ENCODE measurements at regions not wholly inside any gene's neighbourhood (a gene's known extent, or its start where the extent isn't known, plus 50 kb on each side); places are given as distances from the start of the nearest gene placed in this dataset.

DNA sequence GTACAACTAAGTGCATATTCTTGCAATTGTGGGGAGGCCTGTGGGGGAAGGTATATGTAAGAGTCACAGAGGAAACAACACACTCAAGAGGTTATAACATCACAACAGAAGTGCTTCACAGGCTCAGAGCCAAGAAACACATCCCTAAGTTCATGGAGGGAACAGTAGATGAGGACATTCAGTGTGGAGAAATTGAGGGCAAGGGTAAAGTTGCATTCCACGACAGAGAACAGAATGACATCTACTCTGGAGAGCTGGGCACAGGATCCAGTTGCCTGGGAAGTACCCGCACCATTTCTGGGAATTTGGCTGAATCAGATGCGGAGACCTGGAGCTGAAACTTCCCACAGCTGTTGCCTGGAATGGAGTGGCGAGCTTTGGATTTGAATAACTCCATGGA, 197.2 kb downstream of the NXNL2 start:
- no peaks in the 10 kb centered on the region for H3K36me3 Mint-ChIP-seq (ENCODE audit: low read depth)
- no peak overlapping the region for H3K27ac Mint-ChIP-seq
- ChIA-PET POLR2A (no interaction called here), CTCF (no interaction called here)
- DNase-seq, result no peak
- intact Hi-C loops (cut with micrococcal nuclease), result no loop called here
- TF ChIP-seq, protein P1, sequence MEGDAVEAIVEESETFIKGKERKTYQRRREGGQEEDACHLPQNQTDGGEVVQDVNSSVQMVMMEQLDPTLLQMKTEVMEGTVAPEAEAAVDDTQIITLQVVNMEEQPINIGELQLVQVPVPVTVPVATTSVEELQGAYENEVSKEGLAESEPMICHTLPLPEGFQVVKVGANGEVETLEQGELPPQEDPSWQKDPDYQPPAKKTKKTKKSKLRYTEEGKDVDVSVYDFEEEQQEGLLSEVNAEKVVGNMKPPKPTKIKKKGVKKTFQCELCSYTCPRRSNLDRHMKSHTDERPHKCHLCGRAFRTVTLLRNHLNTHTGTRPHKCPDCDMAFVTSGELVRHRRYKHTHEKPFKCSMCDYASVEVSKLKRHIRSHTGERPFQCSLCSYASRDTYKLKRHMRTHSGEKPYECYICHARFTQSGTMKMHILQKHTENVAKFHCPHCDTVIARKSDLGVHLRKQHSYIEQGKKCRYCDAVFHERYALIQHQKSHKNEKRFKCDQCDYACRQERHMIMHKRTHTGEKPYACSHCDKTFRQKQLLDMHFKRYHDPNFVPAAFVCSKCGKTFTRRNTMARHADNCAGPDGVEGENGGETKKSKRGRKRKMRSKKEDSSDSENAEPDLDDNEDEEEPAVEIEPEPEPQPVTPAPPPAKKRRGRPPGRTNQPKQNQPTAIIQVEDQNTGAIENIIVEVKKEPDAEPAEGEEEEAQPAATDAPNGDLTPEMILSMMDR (IDR thresholded peaks at IDR 0.05), result no peak
- no peak overlapping the region for H3K4me3 Mint-ChIP-seq
- no peaks in the 10 kb centered on the region for H3K9me3 Mint-ChIP-seq
- no peaks in the 10 kb centered on the region for H3K4me1 Mint-ChIP-seq
- ATAC-seq (ENCODE audit: low read depth), result no peak
- H3K27me3 Mint-ChIP-seq, result peaks cover 3% of the 10 kb centered on the region

DNA sequence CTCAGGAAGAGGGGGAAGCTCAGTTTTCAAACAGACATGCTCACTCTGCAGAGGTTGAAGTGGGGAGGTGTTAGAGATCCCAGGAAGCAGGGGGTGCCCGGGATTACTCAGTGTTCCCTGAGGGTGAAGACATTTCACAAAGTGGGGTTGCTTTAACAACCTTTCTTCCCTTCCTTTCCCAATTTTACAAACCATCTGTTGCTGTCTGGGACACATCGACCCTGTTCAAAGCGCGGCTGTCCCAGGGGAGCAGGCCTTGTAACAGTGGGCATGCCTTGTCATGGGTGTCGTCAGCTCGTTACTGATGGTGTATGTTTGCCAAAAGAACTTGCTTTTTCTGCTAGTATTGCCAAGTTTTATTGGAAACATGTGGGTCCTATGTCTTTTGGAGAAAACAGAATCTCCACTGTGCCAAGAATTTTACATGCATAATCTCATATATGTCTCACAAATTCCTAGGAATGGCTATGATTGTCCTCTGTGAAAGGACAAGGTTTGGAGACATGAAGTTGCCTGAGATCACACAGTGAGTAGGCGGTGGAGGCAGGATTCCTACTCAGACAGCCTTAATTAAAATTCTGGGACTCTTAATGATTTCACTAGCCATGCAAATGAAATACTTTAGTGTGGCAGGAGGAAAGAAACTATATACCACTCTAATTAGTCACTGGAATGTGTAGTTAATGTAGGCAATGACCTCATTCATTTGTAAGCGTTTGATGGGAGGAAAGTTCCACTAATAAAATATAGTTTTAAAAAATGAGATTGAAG, 198.9 kb downstream of the NXNL2 start:
- no peak overlapping the region for H3K4me3 Mint-ChIP-seq
- H3K27me3 Mint-ChIP-seq, result peaks cover 3% of the 10 kb centered on the region
- no peak overlapping the region for H3K27ac Mint-ChIP-seq
- TF ChIP-seq, protein P1 (IDR thresholded peaks at IDR 0.05), result no peak
- POLR2A ChIA-PET, result no interaction called here
- ATAC-seq (ENCODE audit: low read depth), result no peak
- H3K36me3 Mint-ChIP-seq (ENCODE audit: low read depth), result no peaks in the 10 kb centered on the region
- DNase-seq, result no peak
- intact Hi-C loops (cut with micrococcal nuclease), result no loop called here
- CTCF ChIA-PET, result no interaction called here
- no peaks in the 10 kb centered on the region for H3K9me3 Mint-ChIP-seq
- no peaks in the 10 kb centered on the region for H3K4me1 Mint-ChIP-seq

DNA sequence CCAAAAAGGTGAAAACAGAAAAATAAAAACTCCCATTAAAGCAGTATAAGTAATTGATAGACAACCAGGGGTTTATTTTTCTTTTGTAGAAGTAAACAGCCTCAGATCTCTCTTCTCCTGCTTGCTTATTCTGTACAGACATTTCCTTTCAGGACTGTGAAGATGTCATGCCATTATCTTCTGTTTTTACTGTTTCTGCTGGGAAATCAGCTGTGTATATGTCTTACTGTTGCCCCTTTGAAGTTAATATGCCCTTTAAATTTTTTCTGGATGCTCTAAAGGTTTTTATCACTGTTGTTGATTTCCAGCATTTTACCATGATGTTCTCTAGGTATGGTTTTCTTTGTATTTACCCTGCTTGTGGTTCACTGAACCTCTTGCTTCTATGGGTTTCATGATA, 199.5 kb downstream of the NXNL2 start:
- ChIA-PET CTCF (no interaction called here), POLR2A (no interaction called here)
- Mint-ChIP-seq H3K4me1 (no peaks in the 10 kb centered on the region), H3K4me3 (no peak overlapping the region), H3K36me3 (ENCODE audit: low read depth) (no peaks in the 10 kb centered on the region), H3K9me3 (no peaks in the 10 kb centered on the region), H3K27ac (no peak overlapping the region), H3K27me3 (peaks cover 3% of the 10 kb centered on the region)
- TF ChIP-seq, protein P1 (IDR thresholded peaks at IDR 0.05), result no peak
- intact Hi-C loops (cut with micrococcal nuclease), result no loop called here
- DNase-seq, result no peak
- ATAC-seq (ENCODE audit: low read depth), result no peak

DNA sequence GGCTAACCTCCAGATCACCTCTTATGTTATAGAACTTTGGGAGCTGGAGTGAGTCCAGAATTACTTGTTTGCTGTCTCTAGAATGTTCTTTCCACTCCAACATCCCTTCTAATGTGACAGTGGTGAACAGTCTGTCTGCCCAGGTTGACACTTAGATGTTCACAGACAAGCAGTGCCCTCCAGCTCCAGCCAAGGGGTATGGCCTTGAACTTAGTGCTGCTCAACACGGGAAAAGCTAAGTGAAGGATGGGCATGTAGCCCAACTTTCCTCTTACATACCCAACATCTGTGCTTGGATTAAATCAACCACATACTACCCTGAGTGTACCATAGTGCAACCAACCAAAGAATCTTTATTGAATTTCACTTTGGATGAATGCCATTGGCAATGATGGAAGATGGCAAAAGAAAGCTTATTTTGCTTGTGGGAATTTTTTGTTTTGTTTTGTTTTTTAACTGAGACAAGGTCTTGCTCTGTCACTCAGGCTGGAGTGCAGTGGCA, 201.2 kb downstream of the NXNL2 start:
- H3K4me1 Mint-ChIP-seq, result no peaks in the 10 kb centered on the region
- intact Hi-C loops (cut with micrococcal nuclease), result no loop called here
- peaks cover 5% of the 10 kb centered on the region for H3K27me3 Mint-ChIP-seq
- H3K36me3 Mint-ChIP-seq (ENCODE audit: low read depth), result no peaks in the 10 kb centered on the region
- H3K27ac Mint-ChIP-seq, result no peak overlapping the region
- ChIA-PET POLR2A (no interaction called here), CTCF (no interaction called here)
- no peak overlapping the region for H3K4me3 Mint-ChIP-seq
- TF ChIP-seq, protein P1 (IDR thresholded peaks at IDR 0.05), result no peak
- DNase-seq (no peak), ATAC-seq (ENCODE audit: low read depth) (no peak)
- H3K9me3 Mint-ChIP-seq, result no peaks in the 10 kb centered on the region

DNA sequence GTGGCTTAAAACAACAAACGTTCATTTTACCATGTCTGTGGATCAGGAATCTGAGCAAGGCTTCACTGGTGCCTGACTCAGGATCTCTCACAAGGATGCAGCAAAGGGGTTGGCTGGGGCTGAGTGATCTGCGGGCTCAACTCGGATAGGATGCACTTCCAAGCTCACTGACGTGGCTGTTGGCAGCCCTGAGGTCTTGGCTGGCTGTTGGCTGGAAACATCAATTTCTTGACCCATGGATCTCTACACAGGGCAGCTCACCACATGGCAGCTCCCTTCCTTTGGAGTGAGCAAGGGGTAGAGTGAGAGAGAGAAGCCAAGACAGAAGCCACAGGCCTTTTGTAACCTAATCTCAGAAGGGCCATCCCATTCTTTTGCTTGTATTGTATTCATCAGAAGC, 202.1 kb downstream of the NXNL2 start:
- H3K36me3 Mint-ChIP-seq (ENCODE audit: low read depth), result no peaks in the 10 kb centered on the region
- no peaks in the 10 kb centered on the region for H3K4me1 Mint-ChIP-seq
- H3K4me3 Mint-ChIP-seq, result no peak overlapping the region
- intact Hi-C loops (cut with micrococcal nuclease), result no loop called here
- H3K9me3 Mint-ChIP-seq, result no peaks in the 10 kb centered on the region
- ChIA-PET POLR2A (no interaction called here), CTCF (no interaction called here)
- DNase-seq (no peak), ATAC-seq (ENCODE audit: low read depth) (no peak)
- H3K27me3 Mint-ChIP-seq, result peaks cover 7% of the 10 kb centered on the region
- no peak overlapping the region for H3K27ac Mint-ChIP-seq
- TF ChIP-seq, protein P1 (IDR thresholded peaks at IDR 0.05), result no peak
